GM18867 (cell line): ENCODE measurements at regions not wholly inside any gene's neighbourhood (a gene's known extent, or its start where the extent isn't known, plus 50 kb on each side); places are given as distances from the start of the nearest gene placed in this dataset.
"Not testable (repeated sequence)": the region's sequence is repeated elsewhere in the genome, so short reads cannot be mapped to it uniquely, and the experiment has no call there.

Source experiments
- ATAC-seq: cut with Tn5 transposase; IDR thresholded peaks from one replicate; pipeline ENCODE4 v1.9.1; 2021; ENCODE audit warnings: mild to moderate bottlenecking, moderate library complexity; ENCODE audit not compliant: unreplicated experiment

DNA sequence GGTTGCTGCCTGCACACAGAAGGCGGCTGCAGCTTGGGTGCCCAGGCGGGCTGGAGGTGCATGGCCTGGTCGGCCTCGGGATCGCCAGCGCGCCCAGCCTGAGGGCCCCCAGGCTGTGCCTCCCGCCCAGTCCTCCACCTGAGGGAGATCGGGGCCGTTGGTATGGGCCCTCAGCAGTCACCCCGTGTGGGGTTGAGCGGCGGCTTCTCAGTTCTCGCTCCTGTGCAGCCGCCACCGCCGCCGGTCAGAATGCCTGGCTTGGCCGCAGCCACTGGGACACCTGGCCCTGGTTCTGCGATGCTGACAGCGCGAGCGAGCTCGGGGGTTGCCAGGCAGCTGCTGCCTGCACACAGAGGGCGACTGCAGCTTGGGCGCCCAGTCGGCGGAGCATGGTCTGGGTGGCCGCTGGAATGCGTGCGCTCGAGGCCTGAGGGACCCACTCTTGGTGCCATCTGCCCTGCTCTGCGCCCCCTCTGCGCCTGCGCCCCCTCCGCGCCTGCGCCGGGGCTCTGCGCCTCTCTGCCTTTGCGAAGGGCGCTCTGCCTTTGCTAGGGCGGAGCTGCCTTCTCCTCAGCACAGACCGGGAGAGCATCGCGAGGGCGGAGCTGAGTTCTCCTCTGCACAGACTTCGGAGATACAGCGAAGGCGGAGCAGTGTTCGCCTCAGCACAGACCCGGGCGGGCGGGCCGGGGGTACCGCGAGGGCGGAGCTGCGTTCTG is 84.6 kb upstream of the ZNG1F start:
- peak; percentile 100 for ATAC-seq

DNA sequence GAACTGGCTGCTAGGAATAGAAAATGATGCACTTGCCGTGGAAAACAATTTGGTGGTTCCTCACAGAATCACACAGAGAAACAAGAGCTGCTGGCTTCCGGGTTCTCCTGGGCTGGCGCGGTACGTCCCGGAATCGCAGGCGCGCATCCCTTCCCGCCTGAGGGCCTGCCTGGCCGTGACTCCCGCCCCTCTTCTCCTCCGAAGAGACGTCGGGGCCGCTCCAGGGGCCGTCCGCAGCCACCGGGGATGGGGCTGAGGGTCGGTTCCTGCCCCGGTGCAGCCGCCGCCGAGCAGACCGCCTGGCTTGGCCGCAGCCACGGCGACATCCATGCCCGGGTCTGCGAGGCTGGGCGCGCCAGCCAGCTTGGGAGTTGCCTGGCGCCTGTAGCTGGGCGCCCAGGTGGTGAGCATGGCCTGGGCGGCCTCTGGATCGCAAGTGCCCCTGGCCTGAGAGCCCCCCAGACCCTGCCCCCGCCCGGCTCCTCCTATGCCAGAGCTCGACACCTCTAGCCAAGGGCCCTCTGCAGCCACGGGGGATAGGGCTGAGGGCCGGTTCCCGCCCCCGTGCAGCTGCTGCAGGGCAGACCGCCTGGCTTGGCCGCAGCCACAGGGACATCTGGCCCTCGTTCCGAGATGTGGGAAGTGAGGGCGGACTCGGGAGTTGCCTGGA is 83.9 kb upstream of the ZNG1F start:
- ATAC-seq, result peak; percentile 25

GRCh38 chr9:41270992-41271391 is 81.9 kb upstream of the ZNG1F start:
- not testable (repeated sequence) for ATAC-seq

DNA sequence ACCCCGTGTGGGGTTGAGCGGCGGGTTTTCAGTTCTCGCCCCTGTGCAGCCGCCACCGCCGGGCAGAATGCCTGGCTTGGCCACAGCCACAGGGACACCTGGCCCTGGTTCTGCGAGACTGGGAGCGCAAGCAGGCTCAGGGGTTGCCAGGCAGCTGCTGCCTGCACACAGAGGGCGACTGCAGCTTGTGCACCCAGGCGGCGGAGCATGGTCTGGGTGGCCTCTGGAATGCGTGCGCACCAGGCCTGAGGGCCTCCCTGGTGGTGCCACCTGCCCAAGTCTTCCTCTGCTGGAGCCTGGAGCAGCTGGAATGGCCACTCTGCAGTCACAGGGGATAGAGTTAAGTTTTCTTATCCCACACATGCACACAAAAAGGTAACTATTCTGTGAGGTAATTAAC is 80.4 kb upstream of the ZNG1F start:
- ATAC-seq, result not testable (repeated sequence)

DNA sequence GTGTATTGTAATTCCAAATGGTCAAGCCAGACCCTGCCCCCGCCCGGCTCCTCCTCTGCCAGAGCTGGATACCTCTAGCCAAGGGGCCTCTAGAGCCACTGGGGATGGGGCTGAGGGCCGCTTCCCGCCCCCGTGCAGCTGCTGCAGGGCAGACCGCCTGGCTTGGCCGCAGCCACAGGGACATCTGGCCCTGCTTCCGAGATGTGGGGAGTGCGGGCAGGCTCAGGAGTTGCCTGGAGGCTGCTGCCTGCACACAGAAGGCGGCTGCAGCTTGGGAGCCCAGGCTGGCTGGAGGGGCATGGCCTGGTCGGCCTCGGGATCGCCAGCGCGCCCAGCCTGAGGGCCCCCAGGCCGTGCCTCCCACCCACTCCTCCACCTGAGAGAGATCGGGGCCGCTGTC is 79.9 kb upstream of the ZNG1F start:
- not testable (repeated sequence) for ATAC-seq

DNA sequence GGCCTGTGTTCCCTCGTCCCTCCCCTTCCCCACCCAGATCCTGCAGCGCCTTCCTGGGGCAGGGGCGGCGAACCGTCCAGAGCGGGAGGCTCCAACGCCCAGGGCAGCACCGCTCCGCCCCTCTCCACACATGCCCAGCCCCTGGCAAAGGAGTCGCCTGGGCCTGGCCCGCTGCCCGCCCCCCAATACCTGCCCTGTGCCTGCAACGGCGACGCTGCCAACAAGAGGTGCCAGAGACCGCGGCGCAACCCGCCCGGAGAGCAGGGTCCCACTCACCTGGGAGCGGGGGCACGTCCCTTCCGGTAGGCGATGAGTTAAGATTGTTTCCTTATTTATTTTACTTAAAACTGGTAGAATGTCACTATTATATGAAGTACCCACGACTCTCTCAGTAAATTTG is 77.5 kb upstream of the ZNG1F start:
- ATAC-seq, result not testable (repeated sequence)

- not testable (repeated sequence) for ATAC-seq
Observed at GRCh38 chr9:41266000-41266399, 76.9 kb upstream of the ZNG1F start.

DNA sequence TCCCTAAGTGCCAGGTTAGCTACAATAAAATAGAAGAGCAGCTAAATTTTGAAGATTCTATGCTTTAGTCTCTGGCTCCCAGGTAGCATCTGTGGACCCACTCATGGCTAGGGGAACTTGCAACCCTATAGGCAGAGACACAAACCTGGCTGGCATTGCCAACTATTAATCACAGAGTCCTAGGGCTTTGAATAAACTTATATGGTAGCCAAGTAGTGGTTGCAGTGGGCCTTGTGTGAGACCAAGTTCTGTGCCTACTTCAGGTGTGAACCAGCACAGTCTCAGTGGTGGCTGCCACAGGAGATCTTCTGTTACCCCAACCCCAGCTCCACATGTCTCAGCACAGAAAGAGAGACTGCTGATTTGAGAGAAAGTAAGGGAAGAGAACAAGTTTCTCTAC is 62.9 kb upstream of the ZNG1F start:
- ATAC-seq, result not testable (repeated sequence)

DNA sequence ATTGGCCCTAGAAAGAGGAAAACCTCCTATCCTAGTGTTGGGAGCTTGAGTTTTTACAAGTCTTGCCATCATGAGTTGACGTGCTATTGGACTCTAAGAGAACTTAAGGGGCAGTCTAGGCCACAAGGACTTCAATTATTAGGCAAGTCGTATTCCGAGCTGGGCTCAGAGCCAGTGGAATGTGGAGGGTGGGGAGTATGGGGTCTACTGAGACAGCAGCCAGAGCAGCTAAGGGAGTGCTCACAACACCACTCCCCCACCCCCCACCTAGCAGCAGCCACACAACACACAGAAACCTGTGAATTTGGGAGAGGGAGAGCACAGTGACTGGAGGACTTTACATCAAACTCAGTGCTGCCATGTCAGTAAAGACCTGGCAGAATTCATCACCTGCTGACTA is 62.0 kb upstream of the ZNG1F start:
- ATAC-seq, result not testable (repeated sequence)

- not testable (repeated sequence) for ATAC-seq
Observed at GRCh38 chr9:41246702-41247101, 57.6 kb upstream of the ZNG1F start.
